ENCODE measurements at regions not wholly inside any gene's neighbourhood (a gene's known extent, or its start where the extent isn't known, plus 50 kb on each side); places are given as distances from the start of the nearest gene placed in this dataset.

DNA sequence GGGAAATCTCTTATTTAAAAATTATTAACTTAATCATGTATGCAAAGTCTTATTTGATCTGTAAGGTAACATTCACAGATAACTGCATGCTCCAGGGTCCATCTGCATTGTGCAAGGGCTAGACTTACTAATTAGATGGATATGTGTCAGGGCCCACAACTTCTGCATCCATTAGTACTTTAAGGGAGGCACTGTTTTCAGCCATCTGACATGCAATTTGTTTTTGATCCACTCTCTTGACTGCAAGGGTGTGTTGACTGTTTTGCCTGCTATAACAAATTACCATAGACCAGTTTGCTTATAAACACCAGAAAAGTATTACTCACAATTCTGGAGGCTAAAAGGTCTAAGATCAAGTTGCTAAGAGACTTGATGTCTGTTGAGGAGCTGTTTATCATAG lies 542.1 kb upstream of the HS3ST1 start:
- H3K27ac ChIP-seq (ENCODE audit: low read depth, low read length): no peak overlapping the region
- H4K20me1 ChIP-seq (replicated peaks in 1 of 2; ENCODE audit: control insufficient read depth in 1 of 2, insufficient read depth in 2 of 2, low read length in 2 of 2): no peaks in the 10 kb centered on the region
- H2BK120ac ChIP-seq (replicated peaks; ENCODE audit: low read depth, low read length): no peak overlapping the region
- H4K8ac ChIP-seq (ENCODE audit: extremely low read depth, insufficient read depth, low read length): no peak overlapping the region
- no peaks in the 10 kb centered on the region for H3K23me2 ChIP-seq (ENCODE audit: low read depth, low read length)
- no peak overlapping the region for H3K4ac ChIP-seq (replicated peaks; ENCODE audit: insufficient read length, low read depth, low read length)
- no peak overlapping the region for H2BK5ac ChIP-seq (ENCODE audit: low read depth, low read length)
- no peaks in the 10 kb centered on the region for H3K27me3 ChIP-seq (replicated peaks in 1 of 4; ENCODE audit: control insufficient read depth in 3 of 4, extremely low read depth in 1 of 4, insufficient read depth in 3 of 4, low read length in 3 of 4)
- no peak overlapping the region for H3K56ac ChIP-seq (replicated peaks; ENCODE audit: insufficient read length, low read depth, low read length)
- H4K5ac ChIP-seq (ENCODE audit: insufficient read length, low read depth, low read length): no peak overlapping the region
- no peaks in the 10 kb centered on the region for H3K9me3 ChIP-seq (ENCODE audit: insufficient read depth in 2 of 2, low read depth in 1 of 2, low read length in 1 of 2)
- H3K36me3 ChIP-seq (ENCODE audit: control insufficient read depth in 2 of 4, insufficient read depth in 4 of 4, low read length in 3 of 4): no peaks in the 10 kb centered on the region
- H3K23ac ChIP-seq (ENCODE audit: insufficient read length): no peak overlapping the region
- H2BK20ac ChIP-seq (ENCODE audit: low read length): no peak overlapping the region
- H3K4me1 ChIP-seq (replicated peaks in 1 of 4; ENCODE audit: control insufficient read depth in 3 of 4, insufficient read depth in 4 of 4, low read length in 3 of 4): peaks cover 0 to 2% (median 0%) of the 10 kb centered on the region in 4 experiments; a peak in 1 of 7 replicates
- ChIA-PET CTCF (ENCODE audit: partially characterized antibody) (no interaction called here), POLR2A (ENCODE audit: partially characterized antibody) (no interaction called here)
- no peak overlapping the region for H2AK5ac ChIP-seq (ENCODE audit: low read depth, low read length)
- H3K4me3 ChIP-seq (ENCODE audit: extremely low read depth in 1 of 4, insufficient read depth in 2 of 4, low read depth in 3 of 4, low read length in 4 of 4): no peak overlapping the region
- H2BK15ac ChIP-seq (ENCODE audit: low read length): no peak overlapping the region
- H3K18ac ChIP-seq (ENCODE audit: extremely low read depth, low read length): no peak overlapping the region
- no peaks in the 10 kb centered on the region for H3K79me1 ChIP-seq (ENCODE audit: low read depth, low read length)
- no peak overlapping the region for H3K4me2 ChIP-seq (ENCODE audit: insufficient read depth in 1 of 2, low read depth in 2 of 2, low read length in 2 of 2)
- no peak overlapping the region for H2AFZ ChIP-seq (ENCODE audit: low read length)
- H4K91ac ChIP-seq (replicated peaks; ENCODE audit: insufficient read length, low read length): no peak overlapping the region
- no peak overlapping the region for H2BK12ac ChIP-seq (ENCODE audit: low read depth, low read length)
- H3K79me2 ChIP-seq (ENCODE audit: control insufficient read depth in 1 of 2, insufficient read depth in 2 of 2, low read length in 2 of 2): no peaks in the 10 kb centered on the region
- no peak overlapping the region for H3K9ac ChIP-seq (replicated peaks in 1 of 4; ENCODE audit: extremely low read depth in 1 of 4, low read depth in 3 of 4, low read length in 3 of 4)
- no peak for FAIRE-seq
- no peak for DNase-seq (ENCODE audit: low read depth in 1 of 2, low spot score in 2 of 2)
- no peak overlapping the region for H3K14ac ChIP-seq (ENCODE audit: insufficient read length)
- TF ChIP-seq BACH1 (IDR thresholded peaks at IDR 0.05; ENCODE audit: low read length) (no peak), TEAD4 (IDR thresholded peaks at IDR 0.05; ENCODE audit: low read depth, low read length) (no peak), KDM5A (IDR thresholded peaks at IDR 0.05; ENCODE audit: low read length) (no peak), RAD21 (IDR thresholded peaks at IDR 0.05 in 1 of 2, conservative IDR thresholded peaks at IDR 0.05 in 1 of 2; ENCODE audit: low read depth in 2 of 2, low read length in 2 of 2) (no peak), CBX8 (IDR thresholded peaks at IDR 0.05; ENCODE audit: borderline replicate concordance, low read depth, low read length) (no peak), CTBP2 (IDR thresholded peaks at IDR 0.05; ENCODE audit: borderline replicate concordance, insufficient read depth, insufficient read length, low read length) (no peak), BRCA1 (IDR thresholded peaks at IDR 0.05; ENCODE audit: low read depth, low read length) (no peak), FOSL1 (IDR thresholded peaks at IDR 0.05; ENCODE audit: insufficient read depth, low read depth, low read length) (no peak), RNF2 (IDR thresholded peaks at IDR 0.05; ENCODE audit: borderline replicate concordance, low read depth, low read length, missing control alignments, poor library complexity, severe bottlenecking) (no peak), PHF8 (conservative IDR thresholded peaks at IDR 0.05; ENCODE audit: low read depth, low read length) (no peak), EP300 (IDR thresholded peaks at IDR 0.05; ENCODE audit: borderline replicate concordance in 1 of 2, low read depth in 2 of 2, low read length in 2 of 2) (no peak), MAFK (IDR thresholded peaks at IDR 0.05; ENCODE audit: low read depth, low read length) (no peak), SAP30 (IDR thresholded peaks at IDR 0.05; ENCODE audit: insufficient read depth, insufficient replicate concordance, low read length) (no peak)
- TF ChIP-seq, protein P1, sequence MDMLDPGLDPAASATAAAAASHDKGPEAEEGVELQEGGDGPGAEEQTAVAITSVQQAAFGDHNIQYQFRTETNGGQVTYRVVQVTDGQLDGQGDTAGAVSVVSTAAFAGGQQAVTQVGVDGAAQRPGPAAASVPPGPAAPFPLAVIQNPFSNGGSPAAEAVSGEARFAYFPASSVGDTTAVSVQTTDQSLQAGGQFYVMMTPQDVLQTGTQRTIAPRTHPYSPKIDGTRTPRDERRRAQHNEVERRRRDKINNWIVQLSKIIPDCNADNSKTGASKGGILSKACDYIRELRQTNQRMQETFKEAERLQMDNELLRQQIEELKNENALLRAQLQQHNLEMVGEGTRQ (IDR thresholded peaks at IDR 0.05; ENCODE audit: low read length): no peak
